HEK293T (cell line): ENCODE measurements at regions not wholly inside any gene's neighbourhood (a gene's known extent, or its start where the extent isn't known, plus 50 kb on each side); places are given as distances from the start of the nearest gene placed in this dataset.
"Not testable (repeated sequence)": the region's sequence is repeated elsewhere in the genome, so short reads cannot be mapped to it uniquely, and the experiment has no call there.

Experiments
- CTCF ChIA-PET: fragments of 350-600 bp; formaldehyde crosslinking; extraction: SDS; loops from one replicate; lab custom pipeline; 2021; ENCODE audit warnings: antibody characterized with exemption, inconsistent platforms; lab: Yijun Ruan, JAX
- POLR2A ChIA-PET: fragments of 350-600 bp; formaldehyde crosslinking; extraction: SDS; loops from one replicate; lab custom pipeline; 2020; ENCODE audit warnings: antibody characterized with exemption, inconsistent platforms; lab: Yijun Ruan, JAX
- DNase-seq: peaks from one replicate; pipeline ENCODE4 v3.0.0; 2012; ENCODE audit warnings: mixed read lengths; ENCODE audit errors: extremely low spot score
- ARNT ChIP-seq: fragments of 450-650 bp; IDR thresholded peaks from 2 replicates; pipeline ENCODE4 v1.6.1; 2017; ENCODE audit warnings: mild to moderate bottlenecking
- BHLHE40 ChIP-seq: fragments of 450-650 bp; IDR thresholded peaks from 2 replicates; pipeline ENCODE4 v1.6.1; 2016; ENCODE audit warnings: mild to moderate bottlenecking, moderate library complexity, borderline replicate concordance
- CTBP1 ChIP-seq: fragments of 450-650 bp; IDR thresholded peaks from 2 replicates; pipeline ENCODE4 v1.6.1; 2016; ENCODE audit warnings: borderline replicate concordance
- ELF4 ChIP-seq: fragments of 450-650 bp; IDR thresholded peaks from 2 replicates; pipeline ENCODE4 v1.6.1; 2017; ENCODE audit warnings: antibody characterized with exemption
- FOXA1 ChIP-seq: fragments of 450-650 bp; IDR thresholded peaks from 2 replicates; pipeline ENCODE4 v1.6.1; 2016; ENCODE audit warnings: mild to moderate bottlenecking
- FOXK2 ChIP-seq: fragments of 450-650 bp; IDR thresholded peaks from 2 replicates; pipeline ENCODE4 v1.6.1; 2016; ENCODE audit warnings: mild to moderate bottlenecking
- FOXM1 ChIP-seq: fragments of 450-650 bp; IDR thresholded peaks from 2 replicates; pipeline ENCODE4 v1.6.1; 2017; ENCODE audit warnings: mild to moderate bottlenecking, borderline replicate concordance
- HDGF ChIP-seq: fragments of 450-650 bp; IDR thresholded peaks from 2 replicates; pipeline ENCODE4 v1.6.1; 2017; ENCODE audit warnings: antibody characterized with exemption, borderline replicate concordance
- L3MBTL2 ChIP-seq: fragments of 450-650 bp; conservative IDR thresholded peaks from 2 replicates; pipeline ENCODE4 v1.6.1; 2016; ENCODE audit warnings: mild to moderate bottlenecking
- LEF1 ChIP-seq: fragments of 450-650 bp; IDR thresholded peaks from 2 replicates; pipeline ENCODE4 v1.6.1; 2017; ENCODE audit warnings: mild to moderate bottlenecking, borderline replicate concordance
- NFRKB ChIP-seq: fragments of 450-650 bp; IDR thresholded peaks from 2 replicates; pipeline ENCODE4 v1.6.1; 2016; ENCODE audit warnings: mild to moderate bottlenecking, moderate library complexity
- PKNOX1 ChIP-seq: fragments of 450-650 bp; IDR thresholded peaks from 2 replicates; pipeline ENCODE4 v1.6.1; 2016
- SP1 ChIP-seq: fragments of 450-650 bp; IDR thresholded peaks from 2 replicates; pipeline ENCODE4 v1.6.1; 2017
- SUZ12 ChIP-seq: fragments of 450-650 bp; IDR thresholded peaks from 2 replicates; pipeline ENCODE4 v1.6.1; 2016; ENCODE audit warnings: mild to moderate bottlenecking
- TARDBP ChIP-seq: fragments of 450-650 bp; IDR thresholded peaks from 2 replicates; pipeline ENCODE4 v1.6.1; 2016
- ZNF384 ChIP-seq: fragments of 450-650 bp; IDR thresholded peaks from 2 replicates; pipeline ENCODE4 v1.6.1; 2016

- ChIA-PET CTCF (no interaction called here), POLR2A (no interaction called here)
- TF ChIP-seq ZNF384: no peak
- no peak for DNase-seq
These were observed 95.6 kb downstream of the DLEU7 start for GRCh38 chr13:50747737-50748350.

- POLR2A ChIA-PET, DNase-seq, CTCF ChIA-PET: not testable (repeated sequence)
These were observed 90.3 kb downstream of the DLEU7 start for GRCh38 chr13:50753221-50753620.

- CTCF ChIA-PET, POLR2A ChIA-PET, DNase-seq: not testable (repeated sequence)
These were observed 87.4 kb downstream of the DLEU7 start for GRCh38 chr13:50755862-50756685.

- TF ChIP-seq ZNF384 (no peak), ELF4 (no peak), CTBP1 (no peak), HDGF (no peak), FOXK2 (no peak), NFRKB (no peak), TARDBP (no peak), LEF1 (no peak), SP1 (no peak), ARNT (no peak), BHLHE40 (no peak), FOXM1 (no peak), L3MBTL2 (no peak), FOXA1 (no peak), SUZ12 (no peak)
- DNase-seq: no peak
- ChIA-PET CTCF (no interaction called here), POLR2A (no interaction called here)
These were observed 86.5 kb downstream of the DLEU7 start for GRCh38 chr13:50757008-50757407.

DNA sequence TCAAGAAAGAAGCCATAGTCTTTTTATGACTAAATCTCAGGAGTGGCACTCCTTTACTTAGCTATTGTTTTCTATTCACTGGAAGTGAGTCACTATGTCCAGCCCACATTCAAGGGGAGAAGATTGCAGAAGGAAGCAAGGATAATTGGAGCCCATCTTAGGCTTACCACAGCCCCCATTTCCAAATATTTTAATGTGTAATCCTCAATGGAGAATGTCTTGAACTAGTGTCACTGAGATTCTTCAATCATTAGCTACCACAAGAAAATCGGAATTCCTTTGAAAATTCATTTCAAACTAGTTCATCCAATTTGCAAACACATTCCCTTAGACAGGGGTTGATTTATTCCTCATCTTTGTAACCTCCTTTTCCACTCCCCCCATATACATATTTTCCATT lies 84.7 kb downstream of the DLEU7 start:
- ChIA-PET CTCF (no interaction called here), POLR2A (no interaction called here)
- no peak for DNase-seq
- TF ChIP-seq HDGF (no peak), NFRKB (no peak), FOXM1 (no peak), FOXA1 (no peak), PKNOX1 (no peak), ZNF384 (no peak), FOXK2 (no peak), ELF4 (no peak)

DNA sequence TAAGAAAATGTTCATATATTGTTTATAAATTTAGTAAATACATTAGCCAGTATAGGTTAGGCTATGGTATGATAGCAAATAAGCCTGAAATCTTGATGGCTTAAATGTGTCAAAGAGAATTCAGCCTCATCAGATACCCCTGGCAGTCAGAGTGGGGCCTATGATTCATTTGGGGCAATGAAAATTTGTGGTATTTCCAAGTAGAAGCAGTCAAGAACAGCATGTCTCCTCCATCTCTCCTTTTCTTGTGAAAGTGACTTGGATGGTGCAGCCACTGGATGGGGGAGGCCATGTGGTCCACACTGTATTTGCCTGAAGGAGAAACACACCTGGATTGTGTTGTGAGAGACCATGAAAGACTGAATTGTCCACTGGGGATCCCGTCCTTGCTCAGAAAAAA lies 82.7 kb downstream of the DLEU7 start:
- ChIA-PET POLR2A (no interaction called here), CTCF (no interaction called here)
- no peak for DNase-seq
- TF ChIP-seq HDGF (no peak), TARDBP (no peak), PKNOX1 (no peak), FOXK2 (no peak), ARNT (no peak), FOXA1 (no peak), CTBP1 (no peak), ZNF384 (no peak), SP1 (no peak), LEF1 (no peak), BHLHE40 (no peak), ELF4 (no peak), SUZ12 (no peak), NFRKB (no peak), L3MBTL2 (no peak), FOXM1 (no peak)

- no peak for DNase-seq
- ChIA-PET CTCF (no interaction called here), POLR2A (no interaction called here)
These were observed 82.1 kb downstream of the DLEU7 start for GRCh38 chr13:50761406-50761805.

More at GRCh38 chr13:50761406-50761805, 82.1 kb downstream of the DLEU7 start:
- no peak for TF ChIP-seq PKNOX1
- no peak for TF ChIP-seq FOXA1
- TF ChIP-seq FOXK2: no peak
- TF ChIP-seq L3MBTL2: no peak
- TF ChIP-seq BHLHE40: no peak
- no peak for TF ChIP-seq FOXM1
- TF ChIP-seq LEF1: no peak
